ENCODE measurements at regions not wholly inside any gene's neighbourhood (a gene's known extent, or its start where the extent isn't known, plus 50 kb on each side); places are given as distances from the start of the nearest gene placed in this dataset.
A peak's percentile ranks its signal among the peaks of the same experiment; 100 is the strongest.

DNA sequence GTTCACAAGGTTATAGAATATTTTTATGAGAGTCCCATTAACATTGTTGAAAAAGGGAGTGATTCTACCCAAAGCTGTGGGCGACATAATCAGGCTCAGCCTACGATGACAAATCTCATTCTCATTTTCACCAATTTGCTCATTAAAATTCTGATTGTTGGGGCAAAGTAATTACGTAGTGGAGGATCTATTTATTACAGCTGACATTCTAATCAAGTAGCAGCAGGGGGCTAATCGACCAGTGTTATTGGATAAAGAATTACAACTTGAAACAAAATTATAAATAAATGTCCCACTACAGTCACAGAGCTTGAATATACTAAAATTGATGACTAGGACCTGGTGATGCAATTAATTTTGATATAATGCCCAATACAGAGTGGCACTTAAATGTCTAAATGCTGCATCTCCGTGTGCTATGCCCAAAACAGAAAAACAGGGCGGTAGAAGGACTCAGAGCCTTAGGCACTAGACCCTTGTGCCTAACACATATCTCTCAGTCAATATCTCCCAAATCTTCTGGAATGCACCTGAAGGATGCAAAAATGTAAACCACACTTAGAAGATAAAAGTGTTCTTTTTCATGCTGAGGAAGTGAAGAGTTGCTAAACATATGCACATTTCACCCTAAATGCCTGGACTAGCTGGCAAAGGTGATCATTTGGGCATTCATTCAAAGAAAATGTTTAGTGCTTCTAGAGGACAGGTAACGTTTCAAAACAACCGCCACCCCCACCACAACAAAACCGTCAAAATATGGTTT, 88.3 kb downstream of the CD24 start:
- DNase-seq (ENCODE audit: low read depth) = no peak
- no peak overlapping the region for H3K4me3 ChIP-seq (ENCODE audit: low read length)
- TF ChIP-seq, protein P1, sequence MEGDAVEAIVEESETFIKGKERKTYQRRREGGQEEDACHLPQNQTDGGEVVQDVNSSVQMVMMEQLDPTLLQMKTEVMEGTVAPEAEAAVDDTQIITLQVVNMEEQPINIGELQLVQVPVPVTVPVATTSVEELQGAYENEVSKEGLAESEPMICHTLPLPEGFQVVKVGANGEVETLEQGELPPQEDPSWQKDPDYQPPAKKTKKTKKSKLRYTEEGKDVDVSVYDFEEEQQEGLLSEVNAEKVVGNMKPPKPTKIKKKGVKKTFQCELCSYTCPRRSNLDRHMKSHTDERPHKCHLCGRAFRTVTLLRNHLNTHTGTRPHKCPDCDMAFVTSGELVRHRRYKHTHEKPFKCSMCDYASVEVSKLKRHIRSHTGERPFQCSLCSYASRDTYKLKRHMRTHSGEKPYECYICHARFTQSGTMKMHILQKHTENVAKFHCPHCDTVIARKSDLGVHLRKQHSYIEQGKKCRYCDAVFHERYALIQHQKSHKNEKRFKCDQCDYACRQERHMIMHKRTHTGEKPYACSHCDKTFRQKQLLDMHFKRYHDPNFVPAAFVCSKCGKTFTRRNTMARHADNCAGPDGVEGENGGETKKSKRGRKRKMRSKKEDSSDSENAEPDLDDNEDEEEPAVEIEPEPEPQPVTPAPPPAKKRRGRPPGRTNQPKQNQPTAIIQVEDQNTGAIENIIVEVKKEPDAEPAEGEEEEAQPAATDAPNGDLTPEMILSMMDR (conservative IDR thresholded peaks at IDR 0.05; ENCODE audit: low read depth, low read length) = no peak

DNA sequence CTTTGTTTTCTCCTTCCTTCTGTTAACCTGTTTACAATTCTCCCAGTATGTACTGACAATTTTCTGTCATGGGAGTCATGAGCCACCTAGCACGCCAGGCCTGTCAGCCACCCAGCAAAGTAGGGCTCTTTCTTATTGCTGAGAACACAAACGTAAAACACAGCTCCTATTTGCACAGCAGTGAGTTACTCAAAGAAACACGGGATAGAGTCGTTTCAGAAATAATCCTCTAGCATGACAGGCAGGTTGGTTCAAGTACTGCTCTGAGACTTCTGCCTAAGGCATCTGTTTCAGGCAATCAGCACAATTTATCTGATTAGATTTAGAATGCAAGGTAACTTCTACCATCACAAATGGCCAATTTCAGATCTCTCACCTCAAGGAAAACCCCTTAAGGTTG, 88.8 kb downstream of the CD24 start:
- TF ChIP-seq, protein P1 (conservative IDR thresholded peaks at IDR 0.05; ENCODE audit: low read depth, low read length) = no peak
- DNase-seq (ENCODE audit: low read depth) = no peak
- H3K4me3 ChIP-seq (ENCODE audit: low read length) = no peak overlapping the region

GRCh38 chr6:106884576-106884975, 90.0 kb downstream of the CD24 start:
- DNase-seq (ENCODE audit: low read depth) = no peak
- TF ChIP-seq, protein P1 (conservative IDR thresholded peaks at IDR 0.05; ENCODE audit: low read depth, low read length) = no peak
- H3K4me3 ChIP-seq (ENCODE audit: low read length) = no peak overlapping the region

GRCh38 chr6:106883808-106884262, 90.7 kb downstream of the CD24 start:
- no peak for DNase-seq (ENCODE audit: low read depth)
- TF ChIP-seq, protein P1 (conservative IDR thresholded peaks at IDR 0.05; ENCODE audit: low read depth, low read length) = peak; percentile 14
- no peak overlapping the region for H3K4me3 ChIP-seq (ENCODE audit: low read length)

GRCh38 chr6:106882601-106883518, 91.7 kb downstream of the CD24 start:
- TF ChIP-seq, protein P1 (conservative IDR thresholded peaks at IDR 0.05; ENCODE audit: low read depth, low read length) = no peak
- no peak for DNase-seq (ENCODE audit: low read depth)
- H3K4me3 ChIP-seq (ENCODE audit: low read length) = no peak overlapping the region

- H3K4me3 ChIP-seq (ENCODE audit: low read length) = no peak overlapping the region
- TF ChIP-seq, protein P1 (conservative IDR thresholded peaks at IDR 0.05; ENCODE audit: low read depth, low read length) = no peak
- DNase-seq (ENCODE audit: low read depth) = no peak
These were observed 92.4 kb downstream of the CD24 start for GRCh38 chr6:106882138-106882537.
